ENCODE measurements at regions not wholly inside any gene's neighbourhood (a gene's known extent, or its start where the extent isn't known, plus 50 kb on each side); places are given as distances from the start of the nearest gene placed in this dataset.

- TF ChIP-seq CTCF (IDR thresholded peaks at IDR 0.05; ENCODE audit: control insufficient read depth, insufficient read depth, low read depth, low read length, missing control alignments), result no peak
- no peak for DNase-seq (ENCODE audit: low read depth)
- H3K4me3 ChIP-seq (ENCODE audit: control insufficient read depth, low read depth, low read length), result no peak overlapping the region
These were observed 818.8 kb upstream of the SOX11 start for GRCh38 chr2:4873364-4873763.

- no peak for DNase-seq (ENCODE audit: low read depth)
These were observed 818.1 kb upstream of the SOX11 start for GRCh38 chr2:4873876-4874593.

GRCh38 chr2:4882421-4882820 is 809.8 kb upstream of the SOX11 start:
- DNase-seq (ENCODE audit: low read depth), result no peak
- TF ChIP-seq CTCF (IDR thresholded peaks at IDR 0.05; ENCODE audit: control insufficient read depth, insufficient read depth, low read depth, low read length, missing control alignments), result no peak
- no peak overlapping the region for H3K4me3 ChIP-seq (ENCODE audit: control insufficient read depth, low read depth, low read length)

More at GRCh38 chr2:4873876-4874593, 818.1 kb upstream of the SOX11 start:
- H3K4me3 ChIP-seq (ENCODE audit: control insufficient read depth, low read depth, low read length), result no peak overlapping the region
- TF ChIP-seq CTCF (IDR thresholded peaks at IDR 0.05; ENCODE audit: control insufficient read depth, insufficient read depth, low read depth, low read length, missing control alignments), result no peak

GRCh38 chr2:4882941-4883340 is 809.2 kb upstream of the SOX11 start:
- no peak for DNase-seq (ENCODE audit: low read depth)
- no peak for TF ChIP-seq CTCF (IDR thresholded peaks at IDR 0.05; ENCODE audit: control insufficient read depth, insufficient read depth, low read depth, low read length, missing control alignments)
- H3K4me3 ChIP-seq (ENCODE audit: control insufficient read depth, low read depth, low read length), result no peak overlapping the region

GRCh38 chr2:4883375-4883774 is 808.8 kb upstream of the SOX11 start:
- no peak overlapping the region for H3K4me3 ChIP-seq (ENCODE audit: control insufficient read depth, low read depth, low read length)
- no peak for DNase-seq (ENCODE audit: low read depth)
- no peak for TF ChIP-seq CTCF (IDR thresholded peaks at IDR 0.05; ENCODE audit: control insufficient read depth, insufficient read depth, low read depth, low read length, missing control alignments)

- DNase-seq (ENCODE audit: low read depth), result no peak
- TF ChIP-seq CTCF (IDR thresholded peaks at IDR 0.05; ENCODE audit: control insufficient read depth, insufficient read depth, low read depth, low read length, missing control alignments), result no peak
- no peak overlapping the region for H3K4me3 ChIP-seq (ENCODE audit: control insufficient read depth, low read depth, low read length)
These were observed 808.0 kb upstream of the SOX11 start for GRCh38 chr2:4884117-4884571.
